Endothelial cell of umbilical vein (primary cell): ENCODE measurements at regions not wholly inside any gene's neighbourhood (a gene's known extent, or its start where the extent isn't known, plus 50 kb on each side); places are given as distances from the start of the nearest gene placed in this dataset.

Source experiments
- BruUV-seq: library from RNA; stranded (reverse); fragments of 400-500 nt; replicated peaks from 2 replicates; lab custom pipeline; 2021; lab: Mats Ljungman, UMichigan
- CTCF ChIA-PET: fragments of 300-600, 350-600 bp; sonication (Branson Sonifier 250); formaldehyde crosslinking; loops from one replicate; lab custom pipeline; 2021; ENCODE audit warnings: antibody characterized with exemption, inconsistent platforms; lab: Charles Lee
- POLR2A ChIA-PET: fragments of 300-600, 350-600 bp; sonication (Branson Sonifier 250); formaldehyde crosslinking; loops from one replicate; lab custom pipeline; 2021; ENCODE audit warnings: antibody characterized with exemption, inconsistent platforms; lab: Charles Lee
- DNase-seq: peaks from one replicate; pipeline ENCODE4 v3.0.0-alpha.2; 2011; ENCODE audit warnings: low read depth, low spot score
- FAIRE-seq: peaks from 2 replicates; lab custom pipeline; 2011; peaks lifted over from hg19 to GRCh38; lab: Jason Lieb, UNC
- H2AFZ ChIP-seq: 2 replicates; pipeline ENCODE4 v1.6.0; 2012; ENCODE audit warnings: low read depth, low read length, control low read depth, inconsistent platforms
- H3K27ac ChIP-seq: 2 replicates; pipeline ENCODE4 v1.5.1; 2011; ENCODE audit warnings: low read depth, mild to moderate bottlenecking, control low read depth, low read length, moderate library complexity; ENCODE audit not compliant: insufficient read depth
- H3K27me3 ChIP-seq, 2 experiments: 2 replicates each; pipeline versions ENCODE4 v1.6.0 to v1.6.1; 2011; ENCODE audit warnings: low read length in 2 of 2, mixed read lengths in 1 of 2; ENCODE audit not compliant: control insufficient read depth in 2 of 2, insufficient read depth in 2 of 2
- H3K36me3 ChIP-seq, 2 experiments: 2 replicates in 1 of 2; 3 replicates in 1 of 2; pipeline ENCODE4 v1.5.1; 2011; ENCODE audit warnings: low read length in 2 of 2, mild to moderate bottlenecking in 1 of 2, moderate library complexity in 1 of 2; ENCODE audit not compliant: control insufficient read depth in 2 of 2, insufficient read depth in 2 of 2; ENCODE audit errors: extremely low read depth in 1 of 2
- H3K4me1 ChIP-seq: 3 replicates; pipeline ENCODE4 v1.5.1; 2011; ENCODE audit warnings: mild to moderate bottlenecking, low read length; ENCODE audit not compliant: control insufficient read depth, insufficient read depth; ENCODE audit errors: extremely low read depth
- H3K4me2 ChIP-seq: 2 replicates; pipeline ENCODE4 v1.6.1; 2011; ENCODE audit warnings: low read length, control low read depth, mixed read lengths; ENCODE audit not compliant: insufficient read depth
- H3K4me3 ChIP-seq, 3 experiments: fragments of 200-600 bp in 1 of 3; sonication (generic), shearing (Covaris generic) in 1 of 3; replicated peaks in 1 of 3; 2 replicates each; pipeline ENCODE4 v1.5.1; 2011 to 2016; ENCODE audit warnings: control low read depth in 3 of 3, low read length in 3 of 3, mild to moderate bottlenecking in 2 of 3, inconsistent platforms in 1 of 3, low read depth in 1 of 3, moderate library complexity in 1 of 3; ENCODE audit not compliant: insufficient read depth in 1 of 3
- H3K79me2 ChIP-seq: 2 replicates; pipeline ENCODE4 v1.6.0; 2012; ENCODE audit warnings: low read length, inconsistent platforms; ENCODE audit not compliant: control insufficient read depth, insufficient read depth
- H3K9ac ChIP-seq: replicated peaks from 2 replicates; pipeline ENCODE3; 2011; ENCODE audit warnings: low read length, control low read depth; ENCODE audit not compliant: insufficient read depth; ENCODE audit errors: extremely low read depth
- H3K9me1 ChIP-seq: replicated peaks from 3 replicates; pipeline ENCODE4 v1.6.0; 2011; ENCODE audit warnings: mild to moderate bottlenecking, low read length; ENCODE audit not compliant: control insufficient read depth, insufficient read depth; ENCODE audit errors: extremely low read depth
- H3K9me3 ChIP-seq: replicated peaks from 2 replicates; pipeline ENCODE4 v1.5.1; 2012; ENCODE audit warnings: low read length, inconsistent platforms; ENCODE audit not compliant: control insufficient read depth, insufficient read depth
- H4K20me1 ChIP-seq: replicated peaks from 2 replicates; pipeline ENCODE3; 2011; ENCODE audit warnings: mild to moderate bottlenecking, low read length; ENCODE audit not compliant: control insufficient read depth, insufficient read depth; ENCODE audit errors: extremely low read depth
- CTCF ChIP-seq, 2 donors: IDR thresholded peaks; 1 replicate in 1 of 2; 2 replicates in 1 of 2; pipeline ENCODE4 v1.5.1; 2011; ENCODE audit warnings: low read length in 2 of 2, mild to moderate bottlenecking in 2 of 2, moderate library complexity in 2 of 2, control low read depth in 1 of 2, inconsistent platforms in 1 of 2, low read depth in 1 of 2; ENCODE audit not compliant: insufficient read depth in 1 of 2; ENCODE audit errors: extremely low read depth in 1 of 2
- EZH2 ChIP-seq: IDR thresholded peaks from 2 replicates; pipeline ENCODE4 v1.6.1; 2012; ENCODE audit warnings: borderline replicate concordance, low read depth, mild to moderate bottlenecking, moderate library complexity, low read length, inconsistent platforms; ENCODE audit not compliant: severe bottlenecking
- FOS ChIP-seq: IDR thresholded peaks from 2 replicates; pipeline ENCODE4 v1.6.1; 2011; ENCODE audit warnings: mild to moderate bottlenecking, low read length, moderate library complexity, borderline replicate concordance; ENCODE audit not compliant: insufficient read depth
- GATA2 ChIP-seq: IDR thresholded peaks from 2 replicates; pipeline ENCODE4 v1.7.0; 2011; ENCODE audit warnings: low read depth, mild to moderate bottlenecking, moderate library complexity, mixed read lengths, low read length; ENCODE audit not compliant: insufficient read length, insufficient read depth
- JUN ChIP-seq: IDR thresholded peaks from 2 replicates; pipeline ENCODE4 v1.6.1; 2011; ENCODE audit warnings: borderline replicate concordance, low read depth; ENCODE audit not compliant: insufficient read length, insufficient read depth
- MAX ChIP-seq: IDR thresholded peaks from 2 replicates; pipeline ENCODE4 v1.6.1; 2011; ENCODE audit not compliant: insufficient read depth, insufficient read length
- MYC ChIP-seq: IDR thresholded peaks from one replicate; pipeline ENCODE4 v1.6.1; 2011; ENCODE audit warnings: mild to moderate bottlenecking, low read depth, low read length
- POLR2A ChIP-seq: IDR thresholded peaks from 2 replicates; pipeline ENCODE4 v1.6.1; 2012; ENCODE audit warnings: low read depth, mild to moderate bottlenecking, control low read depth, low read length
- POLR2AphosphoS5 ChIP-seq: IDR thresholded peaks from 2 replicates; pipeline ENCODE4 v1.6.1; 2012; ENCODE audit warnings: low read depth, mild to moderate bottlenecking, control low read depth, low read length, moderate library complexity; ENCODE audit not compliant: insufficient read depth
- dilution Hi-C: fragments of 300-500 bp; cut with MboI; formaldehyde crosslinking; loops from one replicate; pipeline ENCODE4 v1.15.0; 2019; ENCODE audit warnings: low sequenced_read_pairs; ENCODE audit not compliant: extremely low pct_ligation_motif_present
- intact Hi-C: fragments of 100-400 bp; cut with micrococcal nuclease; formaldehyde crosslinking; loops from one replicate; pipeline ENCODE4 v1.10.0; 2022

- intact Hi-C loops (no loop called here), dilution Hi-C loops (no loop called here)
- ChIA-PET CTCF (no interaction called here), POLR2A (no interaction called here)
- Histone ChIP-seq H3K79me2 (no peaks in the 10 kb centered on the region), H3K4me3 (no peak overlapping the region), H2AFZ (no peak overlapping the region), H3K27me3 (no peaks in the 10 kb centered on the region), H3K9me3 (no peaks in the 10 kb centered on the region), H3K4me2 (no peak overlapping the region), H3K9me1 (no peaks in the 10 kb centered on the region), H4K20me1 (no peaks in the 10 kb centered on the region), H3K4me1 (no peaks in the 10 kb centered on the region), H3K9ac (no peak overlapping the region), H3K27ac (no peak overlapping the region), H3K36me3 (no peaks in the 10 kb centered on the region)
- peak; percentile 16 for TF ChIP-seq FOS
- TF ChIP-seq MYC, result no peak
- peak; percentile 24 for TF ChIP-seq JUN
- TF ChIP-seq CTCF (IDR thresholded peaks at IDR 0.05; ENCODE audit: extremely low read depth in 1 of 2, insufficient read depth in 1 of 2, low read depth in 1 of 2, low read length in 2 of 2), result no peak
- BruUV-seq, result no TSS peak
- FAIRE-seq (peak; percentile 48), DNase-seq (peak; percentile 52)
Observed at GRCh38 chr17:77810536-77810935, 148.0 kb upstream of the TNRC6C start.

GRCh38 chr17:77811521-77811920 is 147.0 kb upstream of the TNRC6C start:
- Histone ChIP-seq H3K36me3 (no peaks in the 10 kb centered on the region), H3K79me2 (no peaks in the 10 kb centered on the region), H3K27ac (no peak overlapping the region), H3K4me2 (no peak overlapping the region), H3K27me3 (no peaks in the 10 kb centered on the region), H3K9me1 (no peaks in the 10 kb centered on the region), H3K9ac (no peak overlapping the region), H3K9me3 (no peaks in the 10 kb centered on the region), H2AFZ (no peak overlapping the region), H4K20me1 (no peaks in the 10 kb centered on the region), H3K4me1 (no peaks in the 10 kb centered on the region), H3K4me3 (no peak overlapping the region)
- no TSS peak for BruUV-seq
- intact Hi-C loops, result no loop called here
- no peak for FAIRE-seq
- ChIA-PET POLR2A (no interaction called here), CTCF (no interaction called here)
- dilution Hi-C loops, result no loop called here
- no peak for TF ChIP-seq POLR2A
- no peak for TF ChIP-seq CTCF (IDR thresholded peaks at IDR 0.05; ENCODE audit: extremely low read depth in 1 of 2, insufficient read depth in 1 of 2, low read depth in 1 of 2, low read length in 2 of 2)
- no peak for TF ChIP-seq MAX
- no peak for TF ChIP-seq EZH2
- TF ChIP-seq JUN, result no peak
- TF ChIP-seq POLR2AphosphoS5, result no peak
- TF ChIP-seq GATA2, result no peak
- TF ChIP-seq FOS, result no peak
- TF ChIP-seq MYC, result no peak
- DNase-seq, result no peak
